ENCODE measurements at regions not wholly inside any gene's neighbourhood (a gene's known extent, or its start where the extent isn't known, plus 50 kb on each side); places are given as distances from the start of the nearest gene placed in this dataset.

GRCh38 chr9:134214766-134215419, 50.5 kb upstream of the RNU6ATAC start:
- TF ChIP-seq CTCF (IDR thresholded peaks at IDR 0.05; ENCODE audit: insufficient read depth, low read depth, low read length) (no peak), EZH2 (IDR thresholded peaks at IDR 0.05; ENCODE audit: insufficient read depth, low read length) (no peak)
